Panc1 (cell line): ENCODE measurements at regions not wholly inside any gene's neighbourhood (a gene's known extent, or its start where the extent isn't known, plus 50 kb on each side); places are given as distances from the start of the nearest gene placed in this dataset.

Source experiments
- ATAC-seq: fragments of 200-7000 bp; cut with Tn5 transposase; 2 replicates; pipeline ENCODE4 v1.9.1; 2020; ENCODE audit warnings: mild to moderate bottlenecking, moderate library complexity
- BruUV-seq: library from RNA; stranded (reverse); fragments of 400-500 nt; replicated peaks from 2 replicates; lab custom pipeline; 2021; lab: Mats Ljungman, UMichigan
- CTCF ChIA-PET: fragments of 300-600 bp; sonication (Branson Sonifier 250); formaldehyde crosslinking; loops from one replicate; lab custom pipeline; 2022; ENCODE audit warnings: antibody characterized with exemption; lab: Charles Lee
- POLR2A ChIA-PET: fragments of 300-600 bp; sonication (Branson Sonifier 250); formaldehyde crosslinking; loops from one replicate; lab custom pipeline; 2022; ENCODE audit warnings: antibody characterized with exemption; lab: Charles Lee
- DNase-seq: peaks from one replicate; pipeline ENCODE4 v3.0.0-alpha.2; 2010; ENCODE audit warnings: low read depth, low spot score
- H3K27ac ChIP-seq: 2 replicates; pipeline ENCODE4 v1.5.1; 2011; ENCODE audit warnings: mild to moderate bottlenecking, low read length, inconsistent platforms
- H3K27me3 ChIP-seq: fragments of 200-500 bp; sonication (Bioruptor generic); 2 replicates; pipeline ENCODE4 v1.6.0; 2014; ENCODE audit warnings: low read length, inconsistent platforms; ENCODE audit not compliant: control insufficient read depth, insufficient read depth
- H3K36me3 ChIP-seq: fragments of 200-500 bp; sonication (Bioruptor generic); 2 replicates; pipeline ENCODE4 v1.5.1; 2014; ENCODE audit warnings: inconsistent platforms, mild to moderate bottlenecking, low read length, moderate library complexity; ENCODE audit not compliant: control insufficient read depth, insufficient read depth
- H3K4me1 ChIP-seq: 2 replicates; pipeline ENCODE4 v1.5.1; 2011; ENCODE audit warnings: inconsistent platforms, mild to moderate bottlenecking, low read length, moderate library complexity; ENCODE audit not compliant: control insufficient read depth, insufficient read depth
- H3K4me3 ChIP-seq, 2 experiments: 2 replicates each; pipeline ENCODE4 v1.5.1; 2011 to 2012; ENCODE audit warnings: low read depth in 2 of 2, low read length in 2 of 2, mild to moderate bottlenecking in 2 of 2, inconsistent platforms in 1 of 2, moderate library complexity in 1 of 2
- H3K9me3 ChIP-seq: fragments of 200-500 bp; sonication (Bioruptor generic); 2 replicates; pipeline ENCODE4 v1.5.1; 2014; ENCODE audit warnings: low read depth, mild to moderate bottlenecking, inconsistent platforms, low read length, moderate library complexity; ENCODE audit not compliant: control insufficient read depth, insufficient read depth
- POLR2AphosphoS5 ChIP-seq: IDR thresholded peaks from 2 replicates; pipeline ENCODE4 v1.6.1; 2012; ENCODE audit warnings: mild to moderate bottlenecking, low read depth, low read length, moderate library complexity
- SIN3A ChIP-seq: IDR thresholded peaks from 2 replicates; pipeline ENCODE4 v1.6.1; 2012; ENCODE audit warnings: low read depth, mild to moderate bottlenecking, low read length, moderate library complexity, borderline replicate concordance; ENCODE audit not compliant: insufficient read depth
- TCF7L2 ChIP-seq: IDR thresholded peaks from 2 replicates; pipeline ENCODE4 v1.6.1; 2011; ENCODE audit warnings: mild to moderate bottlenecking, low read depth, low read length, inconsistent platforms
- in situ Hi-C: cut with HindIII; loops from 2 replicates; pipeline ENCODE4 v1.10.0; 2016; ENCODE audit warnings: low sequenced_read_pairs, low pct_unique_long_range_greater_than_20kb
- intact Hi-C: fragments of 100-400 bp; cut with micrococcal nuclease; formaldehyde crosslinking; loops from one replicate; pipeline ENCODE4 v1.10.0; 2022; ENCODE audit not compliant: unreplicated experiment
- TF ChIP-seq, protein P1 (sequence below): fragments of 450-650 bp; IDR thresholded peaks from 2 replicates; pipeline ENCODE4 v1.5.1; 2017; ENCODE audit warnings: mild to moderate bottlenecking
- TF ChIP-seq, protein P2 (sequence below), 2 experiments: IDR thresholded peaks; 2 replicates each; pipeline ENCODE4 v1.6.1; 2011 to 2012; ENCODE audit warnings: low read depth in 2 of 2, control low read depth in 1 of 2, low read length in 1 of 2, mild to moderate bottlenecking in 1 of 2, moderate library complexity in 1 of 2; ENCODE audit not compliant: insufficient read depth in 1 of 2

DNA sequence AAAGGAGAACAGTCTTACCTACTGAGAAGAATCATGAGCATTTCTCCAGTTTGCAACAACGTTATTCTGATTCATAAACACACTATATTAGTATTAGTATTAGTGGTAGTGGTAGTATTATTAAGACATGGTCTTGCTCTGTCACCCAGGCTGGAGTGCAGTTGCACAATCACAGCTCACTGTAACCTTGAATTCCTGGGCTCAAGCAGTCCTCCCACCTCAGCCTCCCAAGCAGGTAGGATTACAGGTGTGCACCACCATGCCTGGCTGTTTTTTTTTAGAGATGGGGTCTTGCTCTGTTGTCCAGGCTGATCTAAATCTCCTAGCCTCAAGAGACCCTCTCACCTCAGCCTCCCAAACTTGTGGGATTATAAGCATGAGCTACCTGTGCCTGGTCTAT lies 363.5 kb downstream of the SAMD5 start:
- H3K36me3 ChIP-seq = no peaks in the 10 kb centered on the region
- POLR2A ChIA-PET = no interaction called here
- no peak overlapping the region for H3K27ac ChIP-seq
- in situ Hi-C loops = no loop called here
- CTCF ChIA-PET = no interaction called here
- H3K9me3 ChIP-seq = no peaks in the 10 kb centered on the region
- no peak for TF ChIP-seq SIN3A
- TF ChIP-seq, protein P1, sequence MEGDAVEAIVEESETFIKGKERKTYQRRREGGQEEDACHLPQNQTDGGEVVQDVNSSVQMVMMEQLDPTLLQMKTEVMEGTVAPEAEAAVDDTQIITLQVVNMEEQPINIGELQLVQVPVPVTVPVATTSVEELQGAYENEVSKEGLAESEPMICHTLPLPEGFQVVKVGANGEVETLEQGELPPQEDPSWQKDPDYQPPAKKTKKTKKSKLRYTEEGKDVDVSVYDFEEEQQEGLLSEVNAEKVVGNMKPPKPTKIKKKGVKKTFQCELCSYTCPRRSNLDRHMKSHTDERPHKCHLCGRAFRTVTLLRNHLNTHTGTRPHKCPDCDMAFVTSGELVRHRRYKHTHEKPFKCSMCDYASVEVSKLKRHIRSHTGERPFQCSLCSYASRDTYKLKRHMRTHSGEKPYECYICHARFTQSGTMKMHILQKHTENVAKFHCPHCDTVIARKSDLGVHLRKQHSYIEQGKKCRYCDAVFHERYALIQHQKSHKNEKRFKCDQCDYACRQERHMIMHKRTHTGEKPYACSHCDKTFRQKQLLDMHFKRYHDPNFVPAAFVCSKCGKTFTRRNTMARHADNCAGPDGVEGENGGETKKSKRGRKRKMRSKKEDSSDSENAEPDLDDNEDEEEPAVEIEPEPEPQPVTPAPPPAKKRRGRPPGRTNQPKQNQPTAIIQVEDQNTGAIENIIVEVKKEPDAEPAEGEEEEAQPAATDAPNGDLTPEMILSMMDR = no peak
- TF ChIP-seq TCF7L2 = no peak
- TF ChIP-seq POLR2AphosphoS5 = no peak
- TF ChIP-seq, protein P2, sequence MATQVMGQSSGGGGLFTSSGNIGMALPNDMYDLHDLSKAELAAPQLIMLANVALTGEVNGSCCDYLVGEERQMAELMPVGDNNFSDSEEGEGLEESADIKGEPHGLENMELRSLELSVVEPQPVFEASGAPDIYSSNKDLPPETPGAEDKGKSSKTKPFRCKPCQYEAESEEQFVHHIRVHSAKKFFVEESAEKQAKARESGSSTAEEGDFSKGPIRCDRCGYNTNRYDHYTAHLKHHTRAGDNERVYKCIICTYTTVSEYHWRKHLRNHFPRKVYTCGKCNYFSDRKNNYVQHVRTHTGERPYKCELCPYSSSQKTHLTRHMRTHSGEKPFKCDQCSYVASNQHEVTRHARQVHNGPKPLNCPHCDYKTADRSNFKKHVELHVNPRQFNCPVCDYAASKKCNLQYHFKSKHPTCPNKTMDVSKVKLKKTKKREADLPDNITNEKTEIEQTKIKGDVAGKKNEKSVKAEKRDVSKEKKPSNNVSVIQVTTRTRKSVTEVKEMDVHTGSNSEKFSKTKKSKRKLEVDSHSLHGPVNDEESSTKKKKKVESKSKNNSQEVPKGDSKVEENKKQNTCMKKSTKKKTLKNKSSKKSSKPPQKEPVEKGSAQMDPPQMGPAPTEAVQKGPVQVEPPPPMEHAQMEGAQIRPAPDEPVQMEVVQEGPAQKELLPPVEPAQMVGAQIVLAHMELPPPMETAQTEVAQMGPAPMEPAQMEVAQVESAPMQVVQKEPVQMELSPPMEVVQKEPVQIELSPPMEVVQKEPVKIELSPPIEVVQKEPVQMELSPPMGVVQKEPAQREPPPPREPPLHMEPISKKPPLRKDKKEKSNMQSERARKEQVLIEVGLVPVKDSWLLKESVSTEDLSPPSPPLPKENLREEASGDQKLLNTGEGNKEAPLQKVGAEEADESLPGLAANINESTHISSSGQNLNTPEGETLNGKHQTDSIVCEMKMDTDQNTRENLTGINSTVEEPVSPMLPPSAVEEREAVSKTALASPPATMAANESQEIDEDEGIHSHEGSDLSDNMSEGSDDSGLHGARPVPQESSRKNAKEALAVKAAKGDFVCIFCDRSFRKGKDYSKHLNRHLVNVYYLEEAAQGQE (IDR thresholded peaks at IDR 0.05; ENCODE audit: insufficient read depth in 1 of 2, low read depth in 2 of 2, low read length in 1 of 2) = no peak
- H3K27me3 ChIP-seq = no peaks in the 10 kb centered on the region
- ATAC-seq (no peak), DNase-seq (no peak)
- H3K4me1 ChIP-seq = no peaks in the 10 kb centered on the region
- intact Hi-C loops = no loop called here
- H3K4me3 ChIP-seq = no peak overlapping the region
- BruUV-seq = no TSS peak

DNA sequence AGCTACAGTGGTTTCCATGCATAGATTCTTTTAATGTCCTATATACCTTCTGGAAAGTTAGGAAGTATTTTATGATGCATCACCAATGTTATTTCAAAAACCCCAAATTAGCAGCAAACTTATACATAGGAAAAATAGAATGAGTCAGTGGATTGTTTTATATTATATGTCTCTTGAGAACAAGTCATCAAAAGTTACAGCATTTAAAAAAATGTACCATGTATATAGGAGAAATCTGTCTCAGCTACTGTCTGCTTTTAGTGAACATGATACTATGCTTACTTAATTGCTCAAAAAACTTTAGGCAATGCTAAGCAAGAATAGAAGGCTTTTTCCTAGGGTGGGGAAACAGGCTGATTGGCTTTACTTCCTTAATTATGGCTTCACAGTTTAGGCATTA lies 365.3 kb downstream of the SAMD5 start:
- no peak for DNase-seq
- in situ Hi-C loops (no loop called here), intact Hi-C loops (no loop called here)
- no peak for ATAC-seq
- ChIA-PET POLR2A (no interaction called here), CTCF (no interaction called here)
- H3K4me3 ChIP-seq = no peak overlapping the region
- TF ChIP-seq TCF7L2 = no peak
- TF ChIP-seq, protein P2 (IDR thresholded peaks at IDR 0.05; ENCODE audit: insufficient read depth in 1 of 2, low read depth in 2 of 2, low read length in 1 of 2) = no peak
- TF ChIP-seq, protein P1 = no peak
- TF ChIP-seq SIN3A = no peak
- no peak for TF ChIP-seq POLR2AphosphoS5
- H3K36me3 ChIP-seq = no peaks in the 10 kb centered on the region
- no peak overlapping the region for H3K27ac ChIP-seq
- no TSS peak for BruUV-seq
- H3K9me3 ChIP-seq = no peaks in the 10 kb centered on the region
- no peaks in the 10 kb centered on the region for H3K4me1 ChIP-seq
- H3K27me3 ChIP-seq = no peaks in the 10 kb centered on the region
